ENCODE measurements at regions not wholly inside any gene's neighbourhood (a gene's known extent, or its start where the extent isn't known, plus 50 kb on each side); places are given as distances from the start of the nearest gene placed in this dataset.
"Not testable (repeated sequence)": the region's sequence is repeated elsewhere in the genome, so short reads cannot be mapped to it uniquely, and the experiment has no call there.

GRCh38 chr10:80697926-80698325, 160.2 kb downstream of the SH2D4B start:
- no peak for DNase-seq

GRCh38 chr10:80699602-80700039, 161.9 kb downstream of the SH2D4B start:
- peak; percentile 54 for DNase-seq

- peak; percentile 0 for DNase-seq
Observed at GRCh38 chr10:80700252-80700651, 162.6 kb downstream of the SH2D4B start.

DNA sequence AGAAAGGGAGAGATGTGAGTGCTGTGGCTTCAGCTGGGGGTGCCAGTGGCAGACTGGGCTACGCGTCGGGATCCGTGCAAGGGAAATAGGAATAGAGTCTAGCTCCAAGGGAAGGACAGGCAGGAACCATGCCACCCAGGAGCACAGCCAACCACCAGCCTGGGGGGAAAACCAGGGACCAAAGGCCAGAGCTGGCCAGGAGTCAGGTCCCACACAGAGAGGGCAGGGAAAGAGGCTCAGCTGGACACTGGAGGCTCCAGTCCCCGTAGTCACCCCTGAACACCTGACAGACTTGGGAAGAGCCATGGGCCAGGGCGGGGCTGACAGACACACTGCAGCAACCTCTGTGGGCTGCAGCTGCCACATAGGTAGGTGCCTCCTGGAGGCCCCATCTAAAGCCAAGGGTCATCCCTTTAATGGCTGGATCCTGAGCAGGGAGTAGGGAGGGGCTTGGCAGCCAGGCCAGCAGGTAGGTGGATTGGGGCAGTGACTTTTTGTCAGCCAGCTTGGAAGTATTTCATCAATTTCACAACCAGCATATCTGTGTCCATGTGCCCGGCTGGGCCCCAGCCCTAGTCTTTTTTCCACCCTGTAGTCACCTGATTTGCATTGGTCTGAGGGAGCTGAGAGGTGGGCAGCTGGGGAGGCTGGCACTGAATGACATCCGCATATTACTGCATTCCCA, 163.2 kb downstream of the SH2D4B start:
- no peak for DNase-seq

DNA sequence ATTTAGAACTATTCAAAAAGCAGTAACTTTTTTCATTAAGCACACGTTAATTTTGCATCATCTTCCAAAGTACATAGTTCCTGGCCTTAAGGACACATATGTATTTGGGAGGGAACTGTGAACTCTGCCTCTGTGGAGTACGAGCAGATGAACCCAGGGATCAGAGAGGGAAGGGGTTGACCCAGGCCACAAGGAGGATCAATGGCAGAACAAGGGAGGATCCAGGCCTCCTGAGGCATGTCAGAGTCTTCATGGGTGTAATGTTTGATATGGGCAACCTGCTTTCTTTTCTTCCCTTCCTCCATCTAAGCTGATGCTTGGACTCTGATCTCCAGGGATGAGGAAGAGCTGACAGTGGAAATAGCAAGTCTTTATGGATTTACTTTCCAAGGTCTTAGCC, 164.0 kb downstream of the SH2D4B start:
- no peak for DNase-seq

DNA sequence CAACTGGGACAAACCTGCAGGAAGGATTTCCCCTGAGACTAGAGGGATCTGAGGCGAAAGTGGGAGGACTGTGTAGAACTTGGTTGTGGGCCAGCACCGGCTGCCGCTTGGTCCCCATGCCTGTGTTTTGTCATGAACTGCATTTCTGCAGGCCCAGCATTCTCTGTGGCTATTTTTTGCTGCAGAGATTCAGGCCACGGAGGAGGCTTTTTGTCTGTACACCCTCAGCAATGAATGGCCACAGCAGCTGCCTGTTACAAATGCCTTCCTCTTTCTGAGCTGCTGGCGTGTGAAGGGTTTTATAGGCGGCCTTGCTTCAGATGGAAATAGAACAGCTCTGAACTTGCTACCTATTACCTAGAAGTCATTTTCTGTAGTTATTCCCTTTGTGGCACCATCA, 164.4 kb downstream of the SH2D4B start:
- DNase-seq = no peak

DNA sequence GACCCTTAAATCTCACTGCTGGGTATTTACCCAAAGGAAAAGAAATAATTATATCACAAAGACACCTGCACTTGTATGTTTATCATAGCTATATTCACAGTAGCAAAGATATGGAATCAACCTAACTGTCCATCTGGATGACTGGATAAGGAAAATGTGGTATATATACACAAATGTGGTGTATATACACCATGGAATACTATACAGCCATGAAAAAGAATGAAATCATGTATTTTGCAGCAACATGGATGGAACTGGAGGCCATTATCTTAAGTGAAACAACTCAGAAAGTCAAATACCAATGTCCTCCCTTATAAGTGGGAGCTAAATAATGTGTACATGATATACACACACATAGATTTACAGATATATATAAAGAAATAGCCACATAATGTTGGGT, 168.2 kb downstream of the SH2D4B start:
- DNase-seq = no peak

GRCh38 chr10:80708185-80708584, 170.5 kb downstream of the SH2D4B start:
- no peak for DNase-seq

GRCh38 chr10:80708808-80709207, 171.1 kb downstream of the SH2D4B start:
- no peak for DNase-seq

DNA sequence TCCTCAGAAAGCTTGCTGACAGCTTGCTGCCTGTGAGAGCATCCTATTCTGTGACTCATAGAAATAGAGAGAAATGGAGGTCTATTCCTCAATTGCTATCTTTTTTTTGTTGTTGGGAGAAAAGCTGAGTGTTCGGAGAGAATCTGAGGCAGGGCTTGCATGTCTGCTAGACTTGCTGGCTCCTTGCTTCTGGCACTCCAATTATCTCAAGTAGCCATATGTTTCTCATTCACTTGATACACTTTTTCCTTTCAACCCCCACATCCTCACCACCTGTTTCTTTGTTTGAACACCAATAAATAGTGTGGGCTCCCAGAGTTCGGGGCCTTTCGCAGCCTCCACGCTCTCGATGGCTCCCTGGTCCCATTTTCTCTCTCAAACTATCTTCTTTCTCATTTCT, 172.2 kb downstream of the SH2D4B start:
- peak; percentile 13 for DNase-seq

GRCh38 chr10:80713398-80713928, 175.8 kb downstream of the SH2D4B start:
- DNase-seq = no peak

- DNase-seq = no peak
Observed at GRCh38 chr10:80714566-80714965, 176.9 kb downstream of the SH2D4B start.

- no peak for DNase-seq
Observed at GRCh38 chr10:80718024-80718423, 180.3 kb downstream of the SH2D4B start.

DNA sequence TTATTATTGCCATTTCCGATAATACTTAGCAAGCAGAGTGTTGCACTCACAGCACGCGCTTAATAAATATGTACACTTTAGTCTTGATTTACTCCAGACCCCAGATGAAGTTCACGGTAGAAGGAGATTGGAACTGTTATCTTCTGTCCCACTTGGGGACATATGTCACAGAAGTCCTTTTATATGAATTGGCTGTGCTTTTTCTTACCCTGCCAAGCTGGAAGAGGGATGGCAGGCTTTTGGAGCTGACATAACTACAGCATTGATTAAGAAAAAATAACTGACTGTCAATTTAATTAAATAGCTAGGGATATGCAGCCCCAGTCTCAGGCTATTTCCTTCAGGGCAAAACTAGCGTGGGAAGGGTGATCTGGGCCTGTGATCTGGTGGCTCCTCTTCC, 182.2 kb downstream of the SH2D4B start:
- no peak for DNase-seq

- DNase-seq = no peak
Observed at GRCh38 chr10:80720549-80720948, 182.8 kb downstream of the SH2D4B start.

- DNase-seq = not testable (repeated sequence)
Observed at GRCh38 chr10:80728354-80728753, 190.7 kb downstream of the SH2D4B start.

DNA sequence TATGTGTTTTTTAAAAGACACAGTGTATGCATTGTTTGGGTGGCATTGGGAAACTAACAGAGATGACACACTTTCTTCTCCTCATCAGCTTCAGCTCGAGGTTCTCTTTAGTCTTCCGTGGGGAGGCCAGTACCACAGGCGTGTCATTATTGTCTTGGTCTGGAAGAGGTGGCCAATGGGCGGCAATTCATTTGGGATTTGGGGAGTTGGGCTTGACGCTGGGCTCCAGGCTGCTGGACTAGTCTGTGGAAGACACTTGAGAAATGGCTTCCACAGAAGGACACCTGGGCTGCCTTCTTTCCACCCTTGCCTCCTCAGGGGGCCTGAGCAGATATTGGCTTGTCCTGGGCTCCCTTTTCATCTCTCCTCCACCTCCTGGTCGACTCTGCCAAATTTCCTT, 192.2 kb downstream of the SH2D4B start:
- DNase-seq = no peak

GRCh38 chr10:80730522-80730921, 192.8 kb downstream of the SH2D4B start:
- no peak for DNase-seq

GRCh38 chr10:80734589-80734988, 196.9 kb downstream of the SH2D4B start:
- no peak for DNase-seq

DNA sequence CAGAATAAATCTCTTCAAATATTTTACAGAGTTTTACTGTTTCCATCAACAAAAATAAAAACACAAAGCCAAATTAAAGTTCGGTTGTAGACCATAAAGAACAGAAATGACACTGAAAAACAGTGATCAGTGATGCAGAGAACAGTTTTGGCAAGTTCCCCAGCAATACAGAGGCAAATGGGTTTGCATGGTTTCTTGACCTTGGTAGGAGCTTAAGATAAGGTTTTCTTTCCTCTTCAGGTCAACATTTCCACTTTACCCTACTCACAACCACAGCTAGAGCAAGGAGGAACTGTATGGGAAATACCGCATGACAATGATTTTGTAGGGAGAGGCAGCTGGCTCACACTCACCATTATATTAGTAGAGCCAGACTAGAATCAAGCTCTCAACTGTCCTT, 199.5 kb downstream of the SH2D4B start:
- DNase-seq = no peak

DNA sequence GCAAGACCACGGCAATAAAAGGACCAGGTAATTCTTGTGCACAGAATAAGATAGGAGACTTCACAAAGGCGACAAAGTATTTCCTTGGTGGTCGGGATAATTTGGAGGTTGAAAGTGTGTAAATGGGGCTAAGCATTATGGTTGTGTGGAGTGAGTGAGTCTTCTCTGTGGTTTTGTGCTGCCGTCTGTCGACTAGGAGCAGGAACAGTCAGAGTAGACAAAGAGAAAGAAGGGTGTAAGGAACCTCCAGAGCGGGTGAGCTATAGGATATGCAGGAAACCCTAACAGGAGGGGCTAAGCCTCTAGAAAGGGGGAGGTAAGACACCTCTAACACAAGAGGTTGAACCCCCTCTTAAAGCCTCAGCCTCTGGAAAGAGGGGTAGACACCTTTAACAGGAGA, 201.6 kb downstream of the SH2D4B start:
- no peak for DNase-seq

DNA sequence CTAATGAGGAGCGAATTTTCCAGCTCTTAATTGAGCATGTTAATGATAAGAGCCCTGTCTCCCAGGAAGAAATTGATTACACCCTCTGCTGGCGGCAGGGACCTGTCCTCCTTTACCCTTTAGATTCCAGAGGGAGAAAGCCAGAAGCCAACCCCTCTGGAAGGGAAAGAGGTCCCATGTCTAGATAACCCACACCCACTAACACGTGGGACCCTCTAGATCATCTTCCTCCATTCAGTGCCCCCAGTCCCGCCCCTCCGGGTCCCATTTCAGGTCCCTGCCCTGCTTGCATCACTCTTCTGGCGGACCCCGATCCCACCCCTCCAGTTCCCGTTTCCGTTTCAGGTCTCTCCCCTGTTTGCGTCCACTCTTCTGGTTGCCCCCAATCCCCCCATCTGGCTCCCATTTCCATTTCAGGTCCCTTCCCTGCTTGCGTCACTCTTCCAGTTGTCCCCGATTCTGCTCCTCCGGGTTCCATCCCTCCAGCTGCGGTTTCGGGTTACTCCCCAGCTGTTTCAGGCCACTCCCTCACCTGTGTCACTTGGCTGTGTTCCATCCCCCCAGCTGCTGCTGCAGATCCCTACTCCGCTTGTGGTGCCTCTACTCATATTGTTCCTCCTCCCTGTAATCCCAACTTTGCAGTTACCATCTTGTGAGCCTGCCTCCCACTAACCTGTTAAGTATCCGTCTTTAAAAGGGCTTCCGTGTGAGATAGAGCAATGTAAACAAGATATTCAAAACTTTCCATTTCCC, 202.4 kb downstream of the SH2D4B start:
- peak; percentile 4 for DNase-seq

GRCh38 chr10:80741278-80741677, 203.6 kb downstream of the SH2D4B start:
- DNase-seq = no peak

- no peak for DNase-seq
Observed at GRCh38 chr10:80750268-80750667, 212.6 kb downstream of the SH2D4B start.

Data from NCI-H69 (cell line).